Activated CD8-positive, alpha-beta memory T cell treated with anti-CD3 and anti-CD28 coated beads, Interleukin-2, amount 50 U/mL, for 48 hours (primary cell): ENCODE measurements at regions not wholly inside any gene's neighbourhood (a gene's known extent, or its start where the extent isn't known, plus 50 kb on each side); places are given as distances from the start of the nearest gene placed in this dataset.

Experiments used
- DNase-seq: peaks from one replicate; pipeline ENCODE4 v3.0.0-alpha.2; 2020

- DNase-seq: peak; percentile 67
Observed at GRCh38 chr7:3094701-3095445, 51.2 kb upstream of the CARD11 start.

- no peak for DNase-seq
Observed at GRCh38 chr7:3097734-3098133, 54.1 kb upstream of the CARD11 start.

- DNase-seq: no peak
Observed at GRCh38 chr7:3102159-3102558, 58.5 kb upstream of the CARD11 start.

GRCh38 chr7:3103614-3104398 is 60.1 kb upstream of the CARD11 start:
- DNase-seq: no peak

- no peak for DNase-seq
Observed at GRCh38 chr7:3105856-3106255, 62.2 kb upstream of the CARD11 start.

- DNase-seq: peak; percentile 68
Observed at GRCh38 chr7:3106361-3106826, 62.7 kb upstream of the CARD11 start.

GRCh38 chr7:3107228-3107763 is 63.6 kb upstream of the CARD11 start:
- peak; percentile 52 for DNase-seq

GRCh38 chr7:3107889-3108570 is 64.4 kb upstream of the CARD11 start:
- DNase-seq: peak; percentile 49

- DNase-seq: peak; percentile 47
Observed at GRCh38 chr7:3109311-3109915, 65.7 kb upstream of the CARD11 start.

- peak; percentile 61 for DNase-seq
Observed at GRCh38 chr7:3112479-3113134, 68.9 kb upstream of the CARD11 start.

GRCh38 chr7:3114917-3115316 is 71.2 kb upstream of the CARD11 start:
- DNase-seq: no peak

GRCh38 chr7:3117081-3117480 is 73.4 kb upstream of the CARD11 start:
- peak; percentile 25 for DNase-seq

GRCh38 chr7:3117488-3118231 is 74.0 kb upstream of the CARD11 start:
- DNase-seq: peak; percentile 26

- peak; percentile 44 for DNase-seq
Observed at GRCh38 chr7:3119352-3119927, 75.8 kb upstream of the CARD11 start.

GRCh38 chr7:3119963-3120362 is 76.3 kb upstream of the CARD11 start:
- peak; percentile 7 for DNase-seq

GRCh38 chr7:3120513-3120912 is 76.8 kb upstream of the CARD11 start:
- DNase-seq: peak; percentile 20

GRCh38 chr7:3128857-3129490 is 85.3 kb upstream of the CARD11 start:
- peak; percentile 18 for DNase-seq

- no peak for DNase-seq
Observed at GRCh38 chr7:3133811-3134385, 90.2 kb upstream of the CARD11 start.

- DNase-seq: peak; percentile 52
Observed at GRCh38 chr7:3134745-3135144, 91.1 kb upstream of the CARD11 start.

- peak; percentile 2 for DNase-seq
Observed at GRCh38 chr7:3135626-3136025, 92.0 kb upstream of the CARD11 start.
